GM21825 (cell line): ENCODE measurements at regions not wholly inside any gene's neighbourhood (a gene's known extent, or its start where the extent isn't known, plus 50 kb on each side); places are given as distances from the start of the nearest gene placed in this dataset.
"Not testable (repeated sequence)": the region's sequence is repeated elsewhere in the genome, so short reads cannot be mapped to it uniquely, and the experiment has no call there.

Experiments used
- ATAC-seq: cut with Tn5 transposase; IDR thresholded peaks from one replicate; pipeline ENCODE4 v1.9.1; 2021; ENCODE audit warnings: mild to moderate bottlenecking, moderate library complexity; ENCODE audit not compliant: unreplicated experiment

DNA sequence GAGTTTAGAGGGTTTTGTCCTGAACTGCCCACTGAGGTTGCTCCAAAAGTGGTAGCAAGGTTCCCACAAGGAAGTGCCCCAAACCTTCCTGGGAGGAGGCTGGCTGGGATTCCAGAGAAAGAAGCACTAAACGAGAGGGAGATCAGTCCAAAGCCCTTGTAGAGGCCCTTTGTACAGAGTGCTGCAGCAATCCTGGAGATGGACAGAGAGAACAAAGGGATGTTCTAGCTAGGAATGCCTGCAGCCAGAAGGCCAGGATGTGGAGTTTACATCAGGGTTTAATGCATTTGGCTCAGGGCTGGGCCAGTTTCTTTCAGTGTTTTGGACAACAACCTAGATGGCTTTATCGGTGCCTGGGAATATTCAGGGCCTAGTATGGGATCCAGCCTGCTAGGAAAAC, 2155.1 kb upstream of the AGA start:
- ATAC-seq, result no peak

DNA sequence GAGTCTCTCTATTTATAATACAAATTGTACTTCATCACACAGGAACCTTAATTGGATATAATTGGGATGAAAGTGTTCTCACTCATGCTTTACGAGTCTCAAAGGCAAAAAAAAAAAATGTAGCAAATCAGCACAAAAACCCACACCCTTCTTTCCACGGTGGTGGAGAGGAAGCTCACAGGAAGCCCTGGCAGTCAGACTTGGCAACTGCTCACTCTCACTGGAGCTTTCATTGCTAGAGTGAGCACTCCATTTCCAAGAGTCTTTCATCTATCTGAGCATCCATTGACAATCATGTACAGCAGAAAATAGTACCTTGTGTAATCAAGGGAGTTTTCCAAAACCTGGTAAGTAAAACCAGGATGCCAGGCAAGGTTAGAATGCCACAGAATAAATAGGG, 2159.4 kb upstream of the AGA start:
- no peak for ATAC-seq

DNA sequence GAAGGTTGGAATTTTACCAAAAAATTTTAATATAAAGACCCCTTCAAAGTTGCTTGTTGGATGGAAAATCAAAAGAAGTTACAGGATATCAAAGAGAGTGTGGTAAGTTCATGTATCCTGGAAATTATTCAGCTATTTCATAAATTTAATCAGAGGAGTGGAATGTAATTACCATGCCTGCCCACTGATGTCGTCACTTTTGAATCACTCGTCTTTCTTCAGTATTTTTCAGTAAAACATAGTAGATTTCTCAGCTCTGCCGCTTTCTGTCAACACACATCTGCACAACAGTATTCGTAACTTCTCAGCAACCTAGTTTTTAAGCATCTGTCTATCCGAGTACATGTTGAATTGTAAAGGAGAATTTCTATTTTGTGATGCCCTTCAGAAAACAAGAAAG, 2163.0 kb upstream of the AGA start:
- no peak for ATAC-seq

DNA sequence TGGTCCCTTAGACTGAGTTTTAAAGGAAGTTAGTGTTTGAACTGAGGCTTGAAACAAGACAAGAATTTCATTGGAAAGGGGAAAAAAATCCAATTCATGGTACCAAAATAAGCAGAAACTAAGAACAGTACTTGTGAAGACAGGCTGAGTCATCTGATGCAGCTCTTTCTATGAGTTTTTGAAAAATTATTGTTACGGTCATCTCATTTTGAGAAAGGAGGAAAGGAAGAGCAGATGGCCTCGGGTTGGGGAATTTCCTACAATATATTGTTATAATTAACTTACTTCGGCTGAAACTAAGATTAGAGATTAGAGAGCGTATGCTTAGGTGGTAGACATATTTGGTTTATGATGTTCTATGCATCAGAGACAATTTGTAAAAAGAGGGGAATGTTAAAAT, 2164.8 kb upstream of the AGA start:
- ATAC-seq, result no peak

DNA sequence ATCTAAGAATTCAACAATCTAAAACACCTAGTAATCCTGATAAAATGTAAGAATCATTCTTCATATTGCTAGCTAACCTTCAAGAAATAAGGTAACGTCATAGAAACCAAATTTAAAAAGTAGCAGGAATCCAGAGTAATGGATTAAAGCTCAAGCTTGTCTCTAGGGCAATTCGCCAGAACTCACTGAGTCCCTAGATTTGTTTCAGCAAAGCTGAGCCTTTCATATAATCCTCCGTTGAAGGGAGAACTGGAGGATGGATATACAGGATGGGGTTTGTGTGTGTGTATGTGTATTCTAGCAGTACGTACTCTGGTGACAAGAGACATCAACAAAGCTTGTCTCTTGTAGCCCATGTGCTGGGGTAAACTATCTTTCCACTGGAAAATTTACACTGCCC, 2173.5 kb upstream of the AGA start:
- no peak for ATAC-seq

DNA sequence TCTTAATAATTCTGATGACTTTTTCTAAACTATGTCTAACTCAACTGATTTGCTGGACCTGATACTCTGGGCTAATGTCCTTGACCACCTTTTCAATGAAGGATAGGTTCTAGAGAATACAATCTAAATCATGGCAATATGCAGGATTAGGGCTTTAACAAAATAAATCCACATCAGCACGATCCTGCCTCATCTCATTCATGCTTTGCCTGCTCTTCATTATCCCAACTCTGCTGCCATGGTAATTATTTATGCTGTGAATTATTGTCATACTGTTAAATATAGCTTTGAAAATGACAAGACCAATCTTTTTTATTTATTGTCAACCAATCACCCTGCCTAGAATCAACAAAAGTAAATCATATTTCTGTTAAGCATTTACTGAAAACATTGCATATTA, 2176.7 kb upstream of the AGA start:
- no peak for ATAC-seq

GRCh38 chr4:179624768-179625181, 2182.5 kb upstream of the AGA start:
- no peak for ATAC-seq

GRCh38 chr4:179625406-179625805, 2183.2 kb upstream of the AGA start:
- ATAC-seq, result no peak

- no peak for ATAC-seq
These were observed 2184.4 kb upstream of the AGA start for GRCh38 chr4:179626687-179627086.

GRCh38 chr4:179631321-179631720, 2189.1 kb upstream of the AGA start:
- ATAC-seq, result no peak

DNA sequence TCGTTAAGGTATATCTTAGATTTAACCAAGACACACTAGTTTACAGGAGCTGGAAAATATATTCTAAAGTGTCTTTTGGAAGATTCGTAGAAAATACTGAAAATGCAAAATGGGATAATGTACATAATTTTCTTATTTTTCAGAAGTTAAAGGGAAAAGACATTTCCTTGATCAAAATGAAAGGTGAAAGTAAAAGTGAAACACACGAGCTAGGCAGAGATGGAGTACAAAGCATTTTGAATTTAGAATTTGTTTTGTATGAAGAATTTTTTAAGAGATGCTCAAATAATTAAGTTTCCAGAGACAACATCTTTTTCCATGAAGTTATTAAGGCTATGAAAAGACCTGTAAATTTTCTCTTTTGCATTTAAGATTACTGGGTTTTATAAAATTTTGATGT, 2192.6 kb upstream of the AGA start:
- ATAC-seq, result no peak

GRCh38 chr4:179662522-179662921, 2220.3 kb upstream of the AGA start:
- ATAC-seq, result no peak

- no peak for ATAC-seq
These were observed 2221.6 kb upstream of the AGA start for GRCh38 chr4:179663641-179664429.

- no peak for ATAC-seq
These were observed 2222.3 kb upstream of the AGA start for GRCh38 chr4:179664430-179665027.

DNA sequence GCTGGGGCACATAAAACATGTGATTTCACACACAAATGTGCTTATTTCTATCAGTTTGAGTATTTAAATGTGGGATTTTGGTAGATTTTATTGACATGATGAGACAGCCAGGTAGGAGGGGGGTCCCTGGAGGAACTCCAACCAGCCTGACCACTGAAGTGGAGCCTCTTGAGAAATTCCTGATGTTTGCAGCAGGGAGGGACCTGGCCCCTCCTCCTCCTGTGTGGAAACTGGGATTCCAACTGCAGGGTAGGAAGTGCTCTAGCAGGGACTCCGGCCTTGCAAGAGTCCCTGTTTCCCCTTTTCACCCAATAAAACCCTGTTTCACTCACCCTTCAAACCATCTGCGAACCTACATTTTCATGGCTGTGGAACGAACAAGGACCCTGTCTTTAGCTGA, 2224.0 kb upstream of the AGA start:
- ATAC-seq, result no peak

DNA sequence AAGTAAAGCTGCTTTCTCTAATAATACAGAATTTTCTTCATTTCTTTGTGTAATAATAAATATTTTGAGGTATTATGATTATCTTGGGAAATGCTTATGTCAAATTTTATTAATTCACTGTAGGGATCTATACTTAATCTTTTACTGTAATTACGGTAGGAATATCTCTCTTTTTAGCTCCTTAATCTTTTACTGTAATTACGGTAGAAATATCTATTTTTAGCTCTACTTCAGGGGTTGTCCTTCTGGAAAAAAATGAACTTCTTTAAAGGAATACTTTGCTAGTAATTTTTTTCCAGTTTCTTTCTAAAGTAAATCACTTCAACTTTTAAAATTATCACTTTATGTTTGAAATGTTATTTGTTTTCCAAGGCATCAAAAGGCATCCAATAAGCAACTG, 2229.4 kb upstream of the AGA start:
- no peak for ATAC-seq

GRCh38 chr4:179678093-179678814, 2236.0 kb upstream of the AGA start:
- no peak for ATAC-seq

DNA sequence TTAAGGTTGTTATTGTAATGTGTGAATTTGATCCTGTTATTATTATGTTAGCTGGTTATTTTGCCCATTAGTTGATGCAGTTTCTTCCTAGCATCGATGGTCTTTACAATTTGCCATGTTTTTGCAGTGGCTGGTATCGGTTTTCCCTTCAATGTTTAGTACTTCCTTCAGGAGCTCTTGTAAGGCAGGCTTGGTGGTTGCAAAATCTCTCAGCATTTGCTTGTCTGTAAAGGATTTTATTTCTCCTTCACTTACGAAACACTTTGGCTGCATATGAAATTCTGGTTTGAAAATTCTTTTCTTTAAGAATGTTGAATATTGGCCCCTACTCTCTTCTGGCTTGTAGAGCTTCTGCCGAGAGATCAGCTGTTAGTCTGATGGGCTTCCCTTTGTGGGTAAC, 2241.4 kb upstream of the AGA start:
- ATAC-seq, result not testable (repeated sequence)

GRCh38 chr4:179692222-179692621, 2250.0 kb upstream of the AGA start:
- ATAC-seq, result no peak

DNA sequence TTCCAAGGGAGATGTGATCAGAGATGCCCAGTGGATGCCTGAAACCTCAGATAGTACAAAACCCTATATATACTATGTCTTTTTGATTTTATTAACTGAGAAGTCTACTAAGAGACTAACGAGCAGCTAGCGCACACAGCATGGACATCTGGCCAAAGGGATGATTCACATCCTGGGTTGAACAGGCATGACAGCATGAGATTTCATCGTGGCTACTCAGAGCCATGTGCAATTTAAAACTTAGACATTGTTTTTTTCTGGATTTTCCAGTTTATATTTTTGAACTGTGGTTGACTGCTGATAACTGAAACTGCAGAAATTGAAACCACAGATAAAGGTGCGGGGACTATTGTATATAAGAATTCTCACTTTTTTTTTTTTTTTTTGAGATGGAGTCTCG, 2252.9 kb upstream of the AGA start:
- ATAC-seq, result no peak

DNA sequence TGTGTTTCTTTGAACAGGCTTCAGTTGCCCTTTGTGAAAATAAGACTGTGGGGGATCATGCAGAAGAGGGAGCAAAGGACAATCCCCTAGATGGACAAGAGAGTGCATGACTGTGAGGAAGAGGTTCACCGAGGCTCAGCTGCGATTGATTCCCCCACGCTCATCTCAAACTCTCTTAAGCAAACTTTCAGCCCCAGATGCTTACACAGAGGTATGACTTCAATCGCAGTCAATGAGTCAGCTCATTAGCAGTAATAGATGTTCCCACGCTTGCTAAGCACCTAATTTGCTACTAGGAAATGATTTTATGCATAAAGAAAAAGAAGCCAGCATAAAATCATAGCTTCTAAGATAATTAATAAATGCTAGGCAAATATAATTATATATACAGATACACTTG, 2256.1 kb upstream of the AGA start:
- ATAC-seq, result no peak

GRCh38 chr4:179709961-179710624, 2267.9 kb upstream of the AGA start:
- ATAC-seq, result no peak
